Chondrocyte (in vitro differentiated cells): ENCODE measurements at regions not wholly inside any gene's neighbourhood (a gene's known extent, or its start where the extent isn't known, plus 50 kb on each side); places are given as distances from the start of the nearest gene placed in this dataset.
A peak's percentile ranks its signal among the peaks of the same experiment; 100 is the strongest.

Experiments
- DNase-seq: peaks from one replicate; pipeline ENCODE4 v3.0.0; 2021; ENCODE audit warnings: mixed read lengths, low spot score
- H3K27ac Mint-ChIP-seq: one replicate; pipeline ENCODE4 v1.8.0; 2021; ENCODE audit warnings: mild to moderate bottlenecking, moderate library complexity, mixed read lengths; ENCODE audit not compliant: unreplicated experiment
- H3K27me3 Mint-ChIP-seq: 2 replicates; pipeline ENCODE4 v1.8.0; 2021; ENCODE audit warnings: low read depth, mixed read lengths
- H3K36me3 Mint-ChIP-seq: 2 replicates; pipeline ENCODE4 v1.8.0; 2021; ENCODE audit warnings: low read depth, mixed read lengths
- H3K4me1 Mint-ChIP-seq: 2 replicates; pipeline ENCODE4 v1.8.0; 2021; ENCODE audit warnings: low read depth, mild to moderate bottlenecking, mixed read lengths
- H3K4me3 Mint-ChIP-seq: one replicate; pipeline ENCODE4 v1.8.0; 2021; ENCODE audit warnings: mild to moderate bottlenecking, moderate library complexity, mixed read lengths; ENCODE audit not compliant: unreplicated experiment
- H3K9me3 Mint-ChIP-seq: 2 replicates; pipeline ENCODE4 v1.8.0; 2021; ENCODE audit warnings: low read depth, mixed read lengths
- CTCF ChIP-seq: fragments of 200-600 bp; sonication (generic); IDR thresholded peaks from 2 replicates; pipeline ENCODE4 v1.5.0; 2021; ENCODE audit warnings: antibody characterized with exemption, mild to moderate bottlenecking, moderate library complexity

GRCh38 chr9:106531491-106531890 is 331.5 kb upstream of the ZNF462 start:
- Mint-ChIP-seq H3K9me3 (no peaks in the 10 kb centered on the region), H3K36me3 (no peaks in the 10 kb centered on the region), H3K4me1 (peaks cover 15% of the 10 kb centered on the region), H3K4me3 (no peak overlapping the region), H3K27ac (no peak overlapping the region), H3K27me3 (no peaks in the 10 kb centered on the region)
- no peak for TF ChIP-seq CTCF
- DNase-seq = no peak

- Mint-ChIP-seq H3K9me3 (no peaks in the 10 kb centered on the region), H3K36me3 (no peaks in the 10 kb centered on the region), H3K4me1 (peaks cover 15% of the 10 kb centered on the region), H3K27ac (no peak overlapping the region), H3K4me3 (no peak overlapping the region), H3K27me3 (no peaks in the 10 kb centered on the region)
- TF ChIP-seq CTCF = no peak
- DNase-seq = no peak
These were observed 330.5 kb upstream of the ZNF462 start for GRCh38 chr9:106532306-106533015.

GRCh38 chr9:106534800-106535199 is 328.2 kb upstream of the ZNF462 start:
- H3K9me3 Mint-ChIP-seq = no peaks in the 10 kb centered on the region
- peaks cover 15% of the 10 kb centered on the region for H3K4me1 Mint-ChIP-seq
- H3K36me3 Mint-ChIP-seq = no peaks in the 10 kb centered on the region
- H3K27me3 Mint-ChIP-seq = no peaks in the 10 kb centered on the region
- no peak overlapping the region for H3K4me3 Mint-ChIP-seq
- no peak for DNase-seq
- TF ChIP-seq CTCF = no peak
- no peak overlapping the region for H3K27ac Mint-ChIP-seq

- no peaks in the 10 kb centered on the region for H3K36me3 Mint-ChIP-seq
- TF ChIP-seq CTCF = no peak
- peak overlapping the region; percentile 28 for H3K27ac Mint-ChIP-seq
- no peaks in the 10 kb centered on the region for H3K9me3 Mint-ChIP-seq
- peaks cover 15% of the 10 kb centered on the region for H3K4me1 Mint-ChIP-seq
- H3K4me3 Mint-ChIP-seq = no peak overlapping the region
- no peak for DNase-seq
- H3K27me3 Mint-ChIP-seq = no peaks in the 10 kb centered on the region
These were observed 327.5 kb upstream of the ZNF462 start for GRCh38 chr9:106535439-106535838.

GRCh38 chr9:106557996-106558667 is 304.8 kb upstream of the ZNF462 start:
- Mint-ChIP-seq H3K4me3 (no peak overlapping the region), H3K27ac (no peak overlapping the region), H3K27me3 (no peaks in the 10 kb centered on the region), H3K4me1 (no peaks in the 10 kb centered on the region), H3K36me3 (peaks cover 4% of the 10 kb centered on the region), H3K9me3 (peaks cover 7% of the 10 kb centered on the region)
- TF ChIP-seq CTCF = no peak
- no peak for DNase-seq
